Natural killer cell (primary cell): ENCODE measurements at regions not wholly inside any gene's neighbourhood (a gene's known extent, or its start where the extent isn't known, plus 50 kb on each side); places are given as distances from the start of the nearest gene placed in this dataset.
"Not testable (repeated sequence)": the region's sequence is repeated elsewhere in the genome, so short reads cannot be mapped to it uniquely, and the experiment has no call there.

Experiments
- ATAC-seq, 3 donors: fragments of 150-1000 bp in 2 of 3; fragments of 200-7000 bp in 1 of 3; cut with Tn5 transposase; 1 replicate in 1 of 3; 2 replicates in 2 of 3; pipeline ENCODE4 v1.10.0; 2021; ENCODE audit warnings: mild to moderate bottlenecking in 2 of 3, moderate library complexity in 2 of 3
- DNase-seq, 2 donors: peaks; one replicate each; pipeline versions ENCODE4 v3.0.0 to v3.0.0-alpha.2; 2013 to 2021; ENCODE audit warnings: mixed read lengths in 1 of 2
- H3K27ac ChIP-seq: one replicate; pipeline ENCODE4 v1.5.1; 2013; ENCODE audit warnings: mild to moderate bottlenecking, low read length
- H3K27me3 ChIP-seq: one replicate; pipeline ENCODE4 v1.6.1; 2013; ENCODE audit warnings: low read length; ENCODE audit not compliant: control insufficient read depth, insufficient read depth
- H3K36me3 ChIP-seq: one replicate; pipeline ENCODE4 v1.6.1; 2013; ENCODE audit warnings: low read length; ENCODE audit not compliant: control insufficient read depth, insufficient read depth
- H3K4me1 ChIP-seq: one replicate; pipeline ENCODE4 v1.6.1; 2013; ENCODE audit warnings: low read length; ENCODE audit not compliant: control insufficient read depth, insufficient read depth
- H3K4me3 ChIP-seq: one replicate; pipeline ENCODE4 v1.5.1; 2013; ENCODE audit warnings: low read length
- H3K9me3 ChIP-seq: one replicate; pipeline ENCODE4 v1.6.1; 2013; ENCODE audit warnings: low read length; ENCODE audit not compliant: control insufficient read depth, insufficient read depth
- H3K27ac Mint-ChIP-seq, 2 donors: one replicate each; pipeline ENCODE4 v1.8.0; 2022; ENCODE audit warnings: mild to moderate bottlenecking in 2 of 2, mixed read lengths in 2 of 2, moderate library complexity in 1 of 2
- H3K27me3 Mint-ChIP-seq, 2 donors: one replicate each; pipeline ENCODE4 v1.8.0; 2022; ENCODE audit warnings: low read depth in 2 of 2, mixed read lengths in 2 of 2
- H3K36me3 Mint-ChIP-seq: one replicate; pipeline ENCODE4 v1.8.0; 2022; ENCODE audit warnings: mixed read lengths
- H3K4me1 Mint-ChIP-seq, 2 donors: one replicate each; pipeline ENCODE4 v1.8.0; 2022; ENCODE audit warnings: mixed read lengths in 2 of 2
- H3K4me3 Mint-ChIP-seq: one replicate; pipeline ENCODE4 v1.8.0; 2022; ENCODE audit warnings: mild to moderate bottlenecking, moderate library complexity, mixed read lengths
- H3K9me3 Mint-ChIP-seq, 2 donors: one replicate each; pipeline ENCODE4 v1.8.0; 2022; ENCODE audit warnings: mixed read lengths in 2 of 2
- WGBS: methylation state at CpG from one replicate; pipeline ENCODE4 v1.1.7; 2013; ENCODE audit warnings: missing lambda C conversion rate; ENCODE audit not compliant: insufficient coverage; 5-methylcytosine and 5-hydroxymethylcytosine counted together
- intact Hi-C: fragments of 100-400 bp; cut with micrococcal nuclease; formaldehyde crosslinking; loops from one replicate; pipeline ENCODE4 v1.14.2; 2022
- TF ChIP-seq, protein P1 (sequence below): fragments of 200-600 bp; IDR thresholded peaks from one replicate; pipeline ENCODE4 v1.8.0; 2022; ENCODE audit warnings: antibody characterized with exemption

DNA sequence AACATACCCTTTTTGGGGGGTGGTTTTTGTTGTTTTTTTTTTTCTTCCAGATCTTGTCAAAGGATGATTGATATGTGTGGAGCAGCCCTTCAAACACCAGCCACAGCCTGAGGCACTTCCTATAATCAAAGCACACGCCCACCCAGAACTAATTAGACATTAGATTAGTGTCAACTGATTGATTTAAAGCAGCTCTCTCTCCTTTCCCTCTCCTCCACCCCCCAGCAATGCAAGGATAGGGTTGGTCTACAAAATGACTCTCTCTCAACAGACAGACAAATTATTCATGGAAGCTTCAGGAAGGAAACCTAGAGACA lies 250.3 kb upstream of the SOX9 start:
- intact Hi-C loops, result no loop called here
- H3K4me1 Mint-ChIP-seq, result no peaks in the 10 kb centered on the region
- Histone ChIP-seq H3K9me3 (no peaks in the 10 kb centered on the region), H3K36me3 (no peaks in the 10 kb centered on the region), H3K27ac (no peak overlapping the region), H3K27me3 (no peaks in the 10 kb centered on the region), H3K4me1 (no peaks in the 10 kb centered on the region), H3K4me3 (no peak overlapping the region)
- no peaks in the 10 kb centered on the region for H3K36me3 Mint-ChIP-seq
- H3K4me3 Mint-ChIP-seq, result no peak overlapping the region
- no CpG with 5 or more reads among the region's 1 CpG for WGBS
- H3K27me3 Mint-ChIP-seq, result no peaks in the 10 kb centered on the region
- TF ChIP-seq, protein P1, sequence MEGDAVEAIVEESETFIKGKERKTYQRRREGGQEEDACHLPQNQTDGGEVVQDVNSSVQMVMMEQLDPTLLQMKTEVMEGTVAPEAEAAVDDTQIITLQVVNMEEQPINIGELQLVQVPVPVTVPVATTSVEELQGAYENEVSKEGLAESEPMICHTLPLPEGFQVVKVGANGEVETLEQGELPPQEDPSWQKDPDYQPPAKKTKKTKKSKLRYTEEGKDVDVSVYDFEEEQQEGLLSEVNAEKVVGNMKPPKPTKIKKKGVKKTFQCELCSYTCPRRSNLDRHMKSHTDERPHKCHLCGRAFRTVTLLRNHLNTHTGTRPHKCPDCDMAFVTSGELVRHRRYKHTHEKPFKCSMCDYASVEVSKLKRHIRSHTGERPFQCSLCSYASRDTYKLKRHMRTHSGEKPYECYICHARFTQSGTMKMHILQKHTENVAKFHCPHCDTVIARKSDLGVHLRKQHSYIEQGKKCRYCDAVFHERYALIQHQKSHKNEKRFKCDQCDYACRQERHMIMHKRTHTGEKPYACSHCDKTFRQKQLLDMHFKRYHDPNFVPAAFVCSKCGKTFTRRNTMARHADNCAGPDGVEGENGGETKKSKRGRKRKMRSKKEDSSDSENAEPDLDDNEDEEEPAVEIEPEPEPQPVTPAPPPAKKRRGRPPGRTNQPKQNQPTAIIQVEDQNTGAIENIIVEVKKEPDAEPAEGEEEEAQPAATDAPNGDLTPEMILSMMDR, result no peak
- no peak for DNase-seq
- H3K27ac Mint-ChIP-seq, result no peak overlapping the region
- ATAC-seq, result no peak
- peaks cover 2 to 4% of the 10 kb centered on the region in 2 donors for H3K9me3 Mint-ChIP-seq

DNA sequence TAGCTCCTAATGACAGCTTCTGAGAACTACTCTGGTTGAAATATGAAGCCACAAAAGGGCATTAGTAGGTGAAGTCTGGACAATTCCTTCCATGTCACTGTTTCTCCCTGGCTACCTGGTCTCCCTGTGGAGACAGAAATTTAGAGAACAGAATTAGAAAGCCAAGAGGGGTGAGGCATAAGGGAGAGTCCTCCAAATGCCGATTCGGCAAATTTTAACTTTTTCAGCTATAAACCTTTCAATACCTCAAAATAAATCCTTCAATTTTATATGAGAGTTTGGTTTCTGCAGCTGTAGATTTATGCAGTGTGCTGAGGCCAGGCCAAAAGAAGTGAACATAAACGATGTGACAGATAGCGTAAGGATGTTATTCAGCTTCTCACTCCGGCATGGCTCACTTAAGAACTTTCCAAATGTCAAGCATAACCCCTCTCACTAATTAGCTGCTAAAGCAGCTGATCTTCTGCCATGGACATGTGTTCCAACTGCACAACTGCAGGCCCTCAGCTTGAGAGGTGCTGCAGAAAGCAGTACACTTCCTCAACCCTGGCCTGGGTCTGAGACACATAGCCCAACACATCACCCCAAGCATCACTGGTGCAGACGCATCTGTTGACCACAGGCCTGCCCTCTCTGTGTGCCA lies 247.9 kb upstream of the SOX9 start:
- Histone ChIP-seq H3K27me3 (no peaks in the 10 kb centered on the region), H3K36me3 (no peaks in the 10 kb centered on the region), H3K9me3 (no peaks in the 10 kb centered on the region), H3K4me3 (no peak overlapping the region), H3K4me1 (no peaks in the 10 kb centered on the region), H3K27ac (no peak overlapping the region)
- H3K36me3 Mint-ChIP-seq, result no peaks in the 10 kb centered on the region
- H3K9me3 Mint-ChIP-seq, result peaks cover 0 to 3% of the 10 kb centered on the region in 2 donors
- intact Hi-C loops, result no loop called here
- no peaks in the 10 kb centered on the region for H3K4me1 Mint-ChIP-seq
- no peak for DNase-seq
- no peaks in the 10 kb centered on the region for H3K27me3 Mint-ChIP-seq
- WGBS, result 88% methylated on average over 4 of the region's 6 CpGs
- TF ChIP-seq, protein P1, result no peak
- no peak overlapping the region for H3K4me3 Mint-ChIP-seq
- no peak overlapping the region for H3K27ac Mint-ChIP-seq
- no peak for ATAC-seq

DNA sequence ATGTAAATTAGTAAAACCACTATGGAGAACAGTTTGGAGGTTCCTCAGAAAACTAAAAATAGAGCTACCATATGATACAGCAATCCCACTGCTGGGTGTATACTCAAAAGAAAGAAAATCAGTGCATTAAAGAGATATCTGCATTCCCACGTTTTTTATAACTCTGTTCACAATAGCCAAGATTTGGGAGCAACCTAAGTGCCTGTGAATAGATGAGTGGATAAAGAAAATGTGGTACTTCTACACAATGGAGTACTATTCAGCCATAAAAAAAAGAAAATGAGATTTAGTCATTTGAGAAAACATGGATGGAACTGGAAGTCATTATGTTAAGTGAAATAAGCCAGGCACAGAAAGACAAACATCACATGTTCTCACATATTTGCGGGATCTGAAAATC lies 246.0 kb upstream of the SOX9 start:
- WGBS, result 100% methylated on average over 1 of the region's 2 CpGs
- H3K9me3 Mint-ChIP-seq, H3K4me1 ChIP-seq, H3K4me3 Mint-ChIP-seq, H3K27ac ChIP-seq, H3K4me3 ChIP-seq, H3K27me3 ChIP-seq, H3K4me1 Mint-ChIP-seq, H3K27me3 Mint-ChIP-seq, H3K36me3 ChIP-seq, H3K27ac Mint-ChIP-seq, H3K9me3 ChIP-seq, H3K36me3 Mint-ChIP-seq, ATAC-seq, DNase-seq, intact Hi-C loops: not testable (repeated sequence)

DNA sequence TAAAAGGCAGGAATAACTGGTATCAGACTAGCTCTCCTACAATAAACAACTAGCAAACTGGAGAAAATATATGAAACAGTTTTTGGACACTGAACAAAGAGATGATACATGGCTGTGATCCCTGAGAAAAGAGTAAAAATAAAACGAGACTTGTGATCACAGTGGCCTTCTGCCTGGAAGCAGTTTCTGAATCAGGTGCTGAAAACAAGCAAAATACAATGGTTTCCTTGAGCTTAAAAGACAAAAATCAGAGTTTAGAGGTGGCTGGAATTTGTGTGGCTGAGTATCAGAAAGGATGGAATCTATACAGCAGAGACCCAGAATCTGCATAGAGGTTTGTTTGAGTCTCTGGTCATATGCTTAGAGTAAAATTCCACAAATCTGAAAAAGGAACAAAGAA lies 242.5 kb upstream of the SOX9 start:
- ATAC-seq (no peak), DNase-seq (no peak)
- H3K27me3 ChIP-seq, result no peaks in the 10 kb centered on the region
- Mint-ChIP-seq H3K27ac (no peak overlapping the region), H3K27me3 (no peaks in the 10 kb centered on the region), H3K9me3 (peaks cover 3 to 6% of the 10 kb centered on the region in 2 donors), H3K4me1 (no peaks in the 10 kb centered on the region), H3K36me3 (no peaks in the 10 kb centered on the region), H3K4me3 (no peak overlapping the region)
- intact Hi-C loops, result no loop called here
- no peaks in the 10 kb centered on the region for H3K36me3 ChIP-seq
- TF ChIP-seq, protein P1, result no peak
- no peak overlapping the region for H3K4me3 ChIP-seq
- H3K4me1 ChIP-seq, result no peaks in the 10 kb centered on the region
- H3K27ac ChIP-seq, result no peak overlapping the region
- no peaks in the 10 kb centered on the region for H3K9me3 ChIP-seq
- WGBS, result 82% methylated on average over 1 of the region's 1 CpG
